Suprapubic skin (tissue), 4 donors: ENCODE measurements at regions not wholly inside any gene's neighbourhood (a gene's known extent, or its start where the extent isn't known, plus 50 kb on each side); places are given as distances from the start of the nearest gene placed in this dataset.

Experiments
- DNase-seq, 2 donors: peaks; one replicate each; pipeline ENCODE4 v3.0.0-alpha.2; 2019; ENCODE audit warnings: low spot score in 2 of 2
- H3K27ac ChIP-seq: fragments of 200-600 bp; sonication (generic); one replicate; pipeline ENCODE4 v1.5.1; 2019
- H3K27me3 ChIP-seq: fragments of 200-600 bp; sonication (generic); one replicate; pipeline ENCODE4 v1.5.1; 2019
- H3K36me3 ChIP-seq: fragments of 200-600 bp; sonication (generic); one replicate; pipeline ENCODE4 v1.5.1; 2019
- H3K4me1 ChIP-seq: fragments of 200-600 bp; sonication (generic); one replicate; pipeline ENCODE4 v1.5.1; 2019
- H3K4me3 ChIP-seq: fragments of 200-600 bp; sonication (generic); one replicate; pipeline ENCODE4 v1.5.1; 2019; ENCODE audit warnings: mild to moderate bottlenecking
- H3K9me3 ChIP-seq: fragments of 200-600 bp; sonication (generic); one replicate; pipeline ENCODE4 v1.5.1; 2019
- EP300 ChIP-seq: sonication (generic); formaldehyde crosslinking; IDR thresholded peaks from one replicate; pipeline ENCODE4 v1.6.1; 2017; ENCODE audit warnings: antibody characterized with exemption
- POLR2A ChIP-seq, 2 donors: fragments of 450-650 bp; IDR thresholded peaks; one replicate each; pipeline ENCODE4 v1.6.1; 2017; ENCODE audit warnings: antibody characterized with exemption in 2 of 2, mild to moderate bottlenecking in 2 of 2, moderate library complexity in 2 of 2
- POLR2AphosphoS5 ChIP-seq, 3 donors: sonication (generic); formaldehyde crosslinking; IDR thresholded peaks; one replicate each; pipeline ENCODE4 v1.6.1; 2017; ENCODE audit warnings: antibody characterized with exemption in 3 of 3
- WGBS: methylation state at CpG from one replicate; pipeline ENCODE4 v1.1.5; 2018; 5-methylcytosine and 5-hydroxymethylcytosine counted together
- TF ChIP-seq, protein P1 (sequence below), 2 donors: fragments of 200-600 bp in 1 of 2; fragments of 450-650 bp in 1 of 2; sonication (generic) in 1 of 2; IDR thresholded peaks; one replicate each; pipeline ENCODE4 v1.5.1; 2016 to 2019; ENCODE audit warnings: antibody characterized with exemption in 2 of 2, mild to moderate bottlenecking in 1 of 2, moderate library complexity in 1 of 2

DNA sequence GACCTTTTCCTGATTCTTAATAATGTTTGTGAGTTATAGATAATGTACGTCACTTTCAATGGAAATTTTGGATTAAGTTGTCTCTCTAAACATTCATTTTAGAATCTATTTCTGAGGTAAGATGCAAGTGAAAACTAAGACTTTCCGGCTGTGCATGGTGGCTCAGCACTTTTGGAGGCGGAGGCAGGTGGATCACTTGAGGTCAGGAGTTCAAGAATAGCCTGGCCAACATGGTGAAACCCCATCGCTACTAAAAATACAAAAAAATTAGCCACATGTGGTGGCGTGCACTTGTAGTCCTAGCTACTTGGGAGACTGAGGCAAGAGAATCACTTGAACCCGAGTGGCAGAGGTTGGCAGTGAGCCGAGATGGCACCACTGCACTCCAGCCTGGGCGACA lies 524.6 kb upstream of the SLIT2 start:
- no peak for DNase-seq
- TF ChIP-seq, protein P1, sequence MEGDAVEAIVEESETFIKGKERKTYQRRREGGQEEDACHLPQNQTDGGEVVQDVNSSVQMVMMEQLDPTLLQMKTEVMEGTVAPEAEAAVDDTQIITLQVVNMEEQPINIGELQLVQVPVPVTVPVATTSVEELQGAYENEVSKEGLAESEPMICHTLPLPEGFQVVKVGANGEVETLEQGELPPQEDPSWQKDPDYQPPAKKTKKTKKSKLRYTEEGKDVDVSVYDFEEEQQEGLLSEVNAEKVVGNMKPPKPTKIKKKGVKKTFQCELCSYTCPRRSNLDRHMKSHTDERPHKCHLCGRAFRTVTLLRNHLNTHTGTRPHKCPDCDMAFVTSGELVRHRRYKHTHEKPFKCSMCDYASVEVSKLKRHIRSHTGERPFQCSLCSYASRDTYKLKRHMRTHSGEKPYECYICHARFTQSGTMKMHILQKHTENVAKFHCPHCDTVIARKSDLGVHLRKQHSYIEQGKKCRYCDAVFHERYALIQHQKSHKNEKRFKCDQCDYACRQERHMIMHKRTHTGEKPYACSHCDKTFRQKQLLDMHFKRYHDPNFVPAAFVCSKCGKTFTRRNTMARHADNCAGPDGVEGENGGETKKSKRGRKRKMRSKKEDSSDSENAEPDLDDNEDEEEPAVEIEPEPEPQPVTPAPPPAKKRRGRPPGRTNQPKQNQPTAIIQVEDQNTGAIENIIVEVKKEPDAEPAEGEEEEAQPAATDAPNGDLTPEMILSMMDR (IDR thresholded peaks at IDR 0.05), result no peak
- TF ChIP-seq EP300 (no peak), POLR2A (IDR thresholded peaks at IDR 0.05) (no peak)

DNA sequence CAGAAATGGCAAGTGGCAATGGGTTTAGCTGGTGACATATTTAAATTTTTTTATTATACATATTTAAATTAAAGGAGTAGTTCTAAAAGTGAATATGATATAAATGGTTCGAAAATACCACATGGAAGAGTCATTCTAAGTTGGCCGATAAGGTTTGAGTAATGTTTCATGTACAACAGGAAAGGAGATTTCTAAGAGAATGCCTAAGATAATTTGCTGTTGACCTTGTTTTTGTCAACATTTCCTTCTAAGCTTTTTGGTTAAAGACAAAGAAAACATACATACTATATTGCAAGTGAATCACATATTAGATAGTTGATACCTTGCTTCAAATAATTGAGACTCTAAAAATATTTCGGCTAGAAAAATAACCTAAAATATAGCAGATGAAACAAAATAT lies 526.6 kb upstream of the SLIT2 start:
- Histone ChIP-seq H3K27ac (no peak overlapping the region), H3K9me3 (no peaks in the 10 kb centered on the region), H3K36me3 (no peaks in the 10 kb centered on the region), H3K4me3 (no peak overlapping the region), H3K4me1 (no peaks in the 10 kb centered on the region), H3K27me3 (no peaks in the 10 kb centered on the region)
- 97% methylated on average over 3 of the region's 3 CpGs for WGBS
- no peak for DNase-seq
- TF ChIP-seq POLR2AphosphoS5 (IDR thresholded peaks at IDR 0.05), result no peak
- TF ChIP-seq, protein P1 (IDR thresholded peaks at IDR 0.05), result no peak
- no peak for TF ChIP-seq EP300
- TF ChIP-seq POLR2A (IDR thresholded peaks at IDR 0.05), result no peak

More for the DNA sequence above, 524.6 kb upstream of the SLIT2 start:
- 86% methylated on average over 8 of the region's 8 CpGs for whole genome bisulfite sequencing
- Histone ChIP-seq H3K4me1 (no peaks in the 10 kb centered on the region), H3K9me3 (no peaks in the 10 kb centered on the region), H3K4me3 (no peak overlapping the region), H3K27ac (no peak overlapping the region), H3K27me3 (no peaks in the 10 kb centered on the region), H3K36me3 (no peaks in the 10 kb centered on the region)

DNA sequence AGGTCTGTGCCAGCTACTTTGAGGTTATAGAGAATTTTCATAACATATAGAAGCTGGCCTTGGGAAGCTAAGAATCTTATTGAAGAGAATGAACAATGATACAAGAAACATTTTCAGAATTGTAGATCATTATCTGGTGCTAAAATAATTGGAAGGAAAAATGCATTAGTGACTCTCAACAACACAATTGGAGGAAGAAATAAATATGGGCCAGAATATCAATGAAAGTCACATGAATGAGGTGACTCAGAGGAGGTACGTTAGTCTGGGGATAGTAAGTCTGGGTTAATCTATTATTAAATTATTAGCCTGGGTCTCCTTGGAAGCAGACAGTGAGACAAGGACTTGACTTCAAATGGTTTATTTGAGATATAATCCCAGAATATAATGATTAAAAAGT lies 529.3 kb upstream of the SLIT2 start:
- Histone ChIP-seq H3K27me3 (no peaks in the 10 kb centered on the region), H3K27ac (no peak overlapping the region), H3K36me3 (no peaks in the 10 kb centered on the region), H3K9me3 (no peaks in the 10 kb centered on the region), H3K4me3 (no peak overlapping the region), H3K4me1 (no peaks in the 10 kb centered on the region)
- 44% methylated on average over 1 of the region's 1 CpG for WGBS
- no peak for DNase-seq
- TF ChIP-seq EP300 (no peak), POLR2AphosphoS5 (IDR thresholded peaks at IDR 0.05) (no peak), POLR2A (IDR thresholded peaks at IDR 0.05) (no peak)
- TF ChIP-seq, protein P1 (IDR thresholded peaks at IDR 0.05), result no peak

DNA sequence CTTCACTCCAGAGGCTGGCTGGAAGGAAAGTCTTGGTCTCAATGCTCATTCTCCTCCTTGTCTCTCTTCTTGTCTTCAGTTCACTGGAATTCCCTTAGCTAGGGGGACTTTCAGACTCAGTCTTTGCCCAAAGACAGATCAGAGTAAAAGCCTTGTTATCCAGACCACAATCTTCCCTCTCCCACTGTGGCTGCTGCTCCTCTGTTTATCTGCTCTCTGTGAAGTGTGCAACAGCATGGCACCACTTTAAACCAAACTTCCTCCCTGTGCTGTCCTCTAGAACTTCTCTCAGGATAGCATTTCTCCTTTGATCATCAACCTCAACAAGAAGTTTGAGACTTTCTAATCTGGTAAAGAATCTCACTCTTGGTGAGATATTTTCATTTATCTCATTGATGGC lies 530.1 kb upstream of the SLIT2 start:
- Histone ChIP-seq H3K4me1 (no peaks in the 10 kb centered on the region), H3K9me3 (no peaks in the 10 kb centered on the region), H3K36me3 (no peaks in the 10 kb centered on the region), H3K4me3 (no peak overlapping the region), H3K27me3 (no peaks in the 10 kb centered on the region), H3K27ac (no peak overlapping the region)
- DNase-seq, result no peak
- TF ChIP-seq POLR2A (IDR thresholded peaks at IDR 0.05), result no peak
- TF ChIP-seq, protein P1 (IDR thresholded peaks at IDR 0.05), result no peak
- no peak for TF ChIP-seq POLR2AphosphoS5 (IDR thresholded peaks at IDR 0.05)
- TF ChIP-seq EP300, result no peak

DNA sequence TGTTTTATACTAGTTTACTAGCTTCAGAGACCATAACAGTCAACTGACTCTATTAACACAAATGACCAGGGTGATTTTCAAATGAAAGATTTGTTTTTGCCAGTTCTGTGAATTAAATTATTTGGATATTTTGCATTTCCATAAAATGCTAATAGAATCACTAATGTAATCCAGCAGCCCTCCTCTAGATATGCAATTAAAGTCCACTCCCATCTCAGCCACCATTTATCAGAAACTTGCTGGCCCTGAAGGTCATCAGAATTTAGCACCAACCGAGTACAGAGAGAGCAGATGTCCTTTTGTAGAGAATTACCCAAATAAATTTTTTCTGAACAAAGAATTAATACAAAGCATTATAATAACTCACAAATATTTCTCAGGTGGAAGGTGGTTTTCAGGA lies 531.1 kb upstream of the SLIT2 start:
- Histone ChIP-seq H3K36me3 (no peaks in the 10 kb centered on the region), H3K4me3 (no peak overlapping the region), H3K27me3 (no peaks in the 10 kb centered on the region), H3K27ac (no peak overlapping the region), H3K4me1 (no peaks in the 10 kb centered on the region), H3K9me3 (no peaks in the 10 kb centered on the region)
- DNase-seq, result no peak
- WGBS, result 68% methylated on average over 1 of the region's 1 CpG
- no peak for TF ChIP-seq POLR2A (IDR thresholded peaks at IDR 0.05)
- TF ChIP-seq, protein P1 (IDR thresholded peaks at IDR 0.05), result no peak
- no peak for TF ChIP-seq EP300
- no peak for TF ChIP-seq POLR2AphosphoS5 (IDR thresholded peaks at IDR 0.05)
